ENCODE measurements at regions not wholly inside any gene's neighbourhood (a gene's known extent, or its start where the extent isn't known, plus 50 kb on each side); places are given as distances from the start of the nearest gene placed in this dataset.

GRCh38 chr12:97173688-97174410 lies 266.8 kb downstream of the NEDD1 start:
- DNase-seq, result peak in 4 of 56 donors; percentile 0 to 1 (median 1)

GRCh38 chr12:97177481-97177880 lies 270.4 kb downstream of the NEDD1 start:
- no peak for DNase-seq

GRCh38 chr12:97181571-97182265 lies 274.7 kb downstream of the NEDD1 start:
- no peak for DNase-seq

DNA sequence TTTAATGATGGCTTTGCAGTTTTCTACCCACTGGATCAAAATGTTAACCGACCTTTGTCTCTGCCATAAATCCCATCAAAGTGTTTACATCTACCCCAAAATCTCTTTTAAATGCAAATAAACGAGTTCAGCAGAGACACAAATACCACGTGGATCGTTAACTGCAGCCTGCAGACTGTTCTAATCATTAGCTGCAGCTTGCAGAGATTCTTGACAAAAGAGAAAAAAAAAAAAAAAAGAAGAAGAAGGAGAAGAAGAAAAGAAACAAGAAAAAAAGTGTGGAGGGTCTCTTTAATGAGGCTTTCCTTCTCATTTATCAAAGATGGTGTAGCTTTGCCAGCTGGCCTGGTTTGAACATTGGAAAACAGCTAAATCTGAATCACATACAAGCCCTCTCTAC lies 275.7 kb downstream of the NEDD1 start:
- no peak for DNase-seq

DNA sequence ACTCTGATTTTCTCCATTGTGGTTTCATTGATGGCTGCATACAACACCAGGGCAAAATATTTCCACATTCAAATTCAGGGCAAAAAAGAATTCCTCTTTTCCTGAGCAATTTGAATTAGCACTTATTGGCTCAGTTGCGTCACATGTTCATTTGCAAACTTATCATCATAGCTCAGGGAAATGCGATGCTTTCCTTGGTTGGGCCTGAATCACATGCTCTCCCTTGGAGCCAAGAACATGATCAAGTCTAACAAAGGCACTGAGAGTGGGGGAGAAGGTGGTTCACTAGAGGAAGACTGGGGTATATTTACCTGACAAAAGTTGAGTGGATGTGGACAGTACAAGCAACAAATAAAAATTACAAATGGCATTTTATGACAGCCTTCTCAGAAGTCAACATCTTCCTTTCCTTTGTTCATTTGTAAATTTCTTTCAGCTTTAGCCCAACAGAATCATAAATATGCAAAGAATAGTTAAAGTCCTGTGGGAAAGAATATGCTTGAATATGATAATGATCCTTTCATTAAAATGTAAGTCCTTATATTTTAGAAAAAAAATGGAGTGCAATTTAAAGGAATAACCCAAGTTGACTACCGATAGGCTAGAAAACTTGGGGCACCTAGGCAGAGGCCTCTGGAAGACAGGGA lies 277.2 kb downstream of the NEDD1 start:
- DNase-seq, result no peak

GRCh38 chr12:97185567-97185966 lies 277.0 kb upstream of the RMST start:
- no peak for DNase-seq

GRCh38 chr12:97194546-97194945 lies 268.1 kb upstream of the RMST start:
- DNase-seq, result no peak

- DNase-seq, result no peak
These were observed 262.4 kb upstream of the RMST start for GRCh38 chr12:97200181-97200580.

GRCh38 chr12:97203408-97203807 lies 259.2 kb upstream of the RMST start:
- no peak for DNase-seq

GRCh38 chr12:97209997-97210396 lies 252.6 kb upstream of the RMST start:
- DNase-seq, result no peak

DNA sequence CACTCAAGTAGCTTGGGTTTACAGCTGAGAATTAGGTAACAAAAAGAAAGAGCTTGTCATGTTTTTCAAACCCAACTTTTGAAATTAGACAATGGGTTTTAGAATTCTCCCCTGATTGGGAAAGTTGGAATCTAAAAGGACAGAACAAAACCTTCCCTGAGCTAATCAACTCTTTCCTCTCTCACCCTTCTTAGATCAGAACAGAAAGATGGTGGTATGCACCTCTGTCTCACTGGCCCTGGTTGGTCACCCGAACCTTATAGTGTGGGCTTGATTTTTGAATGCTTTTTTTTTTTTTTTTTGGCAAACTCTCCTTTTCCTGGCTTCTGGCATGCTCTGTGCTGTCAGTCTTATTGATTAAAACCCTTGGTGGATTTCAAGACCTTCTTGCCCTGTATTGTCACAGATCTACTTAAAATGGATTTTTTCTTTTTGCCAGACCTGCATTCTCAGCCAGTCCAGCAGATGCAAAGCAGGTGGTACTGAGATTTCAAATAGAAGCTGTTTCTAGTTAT lies 251.1 kb upstream of the RMST start:
- no peak for DNase-seq

GRCh38 chr12:97216848-97217247 lies 245.8 kb upstream of the RMST start:
- no peak for DNase-seq

DNA sequence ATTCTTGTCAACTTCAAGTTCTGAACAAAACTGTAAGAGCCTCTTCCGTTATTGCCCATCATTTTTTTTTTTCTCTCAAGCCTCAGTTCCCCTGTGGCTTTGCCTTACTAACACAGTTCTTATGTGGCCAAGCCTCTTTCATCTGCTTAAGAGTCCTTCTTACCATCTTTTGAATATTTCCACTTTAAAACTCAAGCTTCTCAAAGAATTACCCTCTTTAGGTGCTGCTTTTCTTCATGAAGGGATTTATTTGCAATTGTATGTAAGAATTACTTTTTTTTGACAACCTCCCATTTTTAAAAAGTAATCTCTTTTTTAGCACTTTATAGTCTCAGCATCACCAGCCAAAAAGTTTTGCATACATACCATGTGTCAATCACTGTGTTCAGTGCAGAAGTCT lies 240.2 kb upstream of the RMST start:
- DNase-seq, result no peak

DNA sequence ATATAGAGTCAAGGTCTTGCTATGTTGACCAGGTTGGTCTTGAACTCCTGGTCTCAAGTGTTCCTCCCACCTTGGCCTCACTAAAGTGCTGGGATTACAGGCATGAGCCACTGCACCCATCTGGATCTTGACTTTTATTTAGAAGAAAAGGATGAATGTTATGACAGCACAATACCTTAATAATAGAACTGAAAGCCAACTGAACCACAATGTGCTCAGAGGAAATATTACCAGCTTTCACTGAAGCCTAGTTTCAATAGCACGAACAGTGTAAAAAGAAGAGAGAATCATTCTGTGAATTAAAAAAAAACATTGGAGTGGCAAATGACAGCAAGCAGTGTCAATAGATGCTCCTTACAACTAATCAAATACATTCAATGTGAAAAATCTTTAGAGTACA lies 239.2 kb upstream of the RMST start:
- DNase-seq, result no peak

GRCh38 chr12:97229004-97229403 lies 233.6 kb upstream of the RMST start:
- no peak for DNase-seq

DNA sequence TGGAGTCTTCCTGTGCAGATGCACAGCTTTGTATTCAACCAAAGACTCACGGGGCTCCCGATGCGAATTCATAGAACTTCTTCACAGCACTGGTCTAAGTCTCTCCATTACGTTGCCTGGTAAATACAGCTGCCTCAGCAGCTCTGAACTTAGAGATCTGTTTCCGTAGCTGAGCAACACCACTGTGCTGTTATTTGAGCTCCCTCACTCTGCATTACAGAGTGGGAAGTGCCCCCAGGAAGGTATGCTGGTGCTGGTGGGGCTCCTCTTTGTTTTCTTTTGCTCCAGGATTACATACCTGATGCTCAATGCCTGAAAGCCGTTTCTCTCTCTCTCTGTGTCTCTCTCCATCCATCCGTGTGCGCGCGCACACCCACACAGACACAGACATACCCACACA lies 227.5 kb upstream of the RMST start:
- no peak for DNase-seq

DNA sequence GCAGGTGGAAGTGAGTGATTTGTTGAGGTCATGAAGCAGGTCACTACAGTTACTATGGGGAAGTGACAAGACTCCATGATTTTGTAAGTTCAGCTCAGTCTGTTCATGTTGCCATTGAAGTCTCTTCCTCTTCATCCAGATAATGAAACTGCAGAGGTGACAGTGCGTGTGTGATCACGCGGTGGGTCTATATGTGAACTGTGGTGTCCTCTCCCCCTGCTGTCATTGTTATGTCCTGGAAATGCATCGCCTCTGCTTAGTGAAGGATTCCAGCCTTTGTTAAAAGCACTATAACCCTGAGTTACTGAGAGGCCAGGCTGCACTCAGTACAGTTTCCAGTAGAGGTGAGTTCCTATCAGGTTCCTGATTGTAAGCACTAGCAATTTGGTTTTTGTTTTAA lies 216.2 kb upstream of the RMST start:
- DNase-seq, result no peak

DNA sequence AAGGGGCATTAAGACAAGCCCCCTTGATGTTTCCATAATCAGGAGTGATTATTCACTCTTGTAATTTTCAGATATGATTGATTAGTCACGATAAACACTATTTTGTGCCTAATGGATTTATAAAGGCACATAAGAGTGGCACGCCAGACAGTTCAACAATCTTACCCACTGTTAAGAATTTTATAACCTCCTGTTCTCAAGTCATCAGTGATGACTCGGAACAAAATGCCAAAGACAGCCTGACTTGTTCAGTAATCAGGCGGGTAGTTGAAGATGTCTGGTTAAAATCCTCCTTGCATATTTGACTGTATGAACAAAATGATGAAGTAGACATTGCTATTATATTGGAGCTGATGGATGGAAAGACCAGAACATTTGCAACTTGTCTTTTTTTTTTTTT lies 212.1 kb upstream of the RMST start:
- no peak for DNase-seq

- peak in 1 of 56 donors; percentile 25 for DNase-seq
These were observed 204.9 kb upstream of the RMST start for GRCh38 chr12:97257726-97258125.

DNA sequence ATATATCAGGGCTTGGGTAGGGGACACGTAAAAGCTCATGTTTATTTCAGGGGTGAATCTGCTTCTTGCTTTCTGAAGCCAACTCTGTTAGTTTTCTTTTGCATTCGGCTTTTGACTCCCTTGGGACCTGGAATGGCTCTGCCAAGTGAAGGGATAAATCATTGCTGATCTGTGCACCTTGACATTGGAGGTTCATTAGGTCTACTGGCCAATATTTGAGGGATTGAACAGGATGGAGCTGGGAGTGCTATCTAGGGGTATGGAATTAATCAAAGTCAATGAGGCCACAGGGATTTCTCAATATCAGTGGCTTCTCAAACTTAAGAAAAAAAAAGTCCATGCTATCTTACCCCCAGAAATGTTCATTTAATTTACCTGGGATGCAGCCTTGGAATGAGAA lies 203.5 kb upstream of the RMST start:
- no peak for DNase-seq

DNA sequence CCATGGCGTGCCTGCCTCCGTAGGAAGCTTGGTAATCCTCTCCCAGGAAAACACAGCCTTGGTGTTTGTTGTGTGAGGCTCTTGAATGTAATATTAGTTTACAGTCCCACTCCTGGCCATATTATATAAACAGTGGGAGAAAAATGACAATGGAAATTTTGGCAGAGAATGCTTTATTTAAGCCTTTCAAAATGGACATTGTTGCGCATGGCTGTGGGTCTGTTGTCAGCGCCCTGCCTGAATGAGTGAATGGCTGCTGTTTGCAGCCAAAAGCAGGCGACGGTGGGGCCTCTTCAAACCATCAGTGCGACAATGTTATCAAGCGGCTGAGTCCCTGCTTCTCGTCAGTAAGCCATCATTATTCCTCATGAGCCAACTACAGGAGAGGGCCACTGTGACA lies 201.8 kb upstream of the RMST start:
- peak in 1 of 56 donors; percentile 30 for DNase-seq

DNA sequence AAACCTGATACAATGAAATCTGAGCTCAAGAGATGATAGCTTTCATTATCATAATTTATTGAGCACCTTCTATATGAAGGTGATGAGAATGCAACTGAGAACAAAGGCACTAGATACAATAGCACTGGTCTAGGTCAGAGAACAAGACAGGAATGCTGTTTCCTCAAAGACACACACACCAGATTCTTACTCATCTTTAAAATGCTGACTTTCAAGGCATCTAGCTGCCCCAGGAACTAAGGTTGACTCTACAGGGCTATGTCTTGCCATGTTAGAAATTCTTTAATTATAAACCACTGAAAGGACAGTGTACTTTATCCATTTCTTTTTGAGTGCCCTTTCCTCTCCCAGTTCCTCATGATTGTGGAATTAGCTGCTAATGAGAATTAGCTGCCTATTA lies 195.4 kb upstream of the RMST start:
- DNase-seq, result no peak
